Spleen (tissue), 7 donors: ENCODE measurements at regions not wholly inside any gene's neighbourhood (a gene's known extent, or its start where the extent isn't known, plus 50 kb on each side); places are given as distances from the start of the nearest gene placed in this dataset.

Source experiments
- CTCF ChIP-seq, 11 experiments: fragments of 200-600 bp in 7 of 11; fragments of 450-650 bp in 4 of 11; sonication (generic) in 4 of 11; IDR thresholded peaks in 8 of 11; conservative IDR thresholded peaks in 3 of 11; 1 replicate in 7 of 11; 2 replicates in 4 of 11; pipeline versions ENCODE4 v1.4.0 to v1.8.0; 2016 to 2021; ENCODE audit warnings: antibody characterized with exemption in 11 of 11, inconsistent platforms in 4 of 11, mild to moderate bottlenecking in 1 of 11
- POLR2A ChIP-seq, 3 donors: fragments of 450-650 bp; IDR thresholded peaks; one replicate each; pipeline ENCODE4 v1.5.1; 2017; ENCODE audit warnings: antibody characterized with exemption in 3 of 3, mild to moderate bottlenecking in 1 of 3
- POLR2AphosphoS5 ChIP-seq, 3 donors: sonication (generic); formaldehyde crosslinking; IDR thresholded peaks; one replicate each; pipeline ENCODE4 v1.5.1; 2017; ENCODE audit warnings: antibody characterized with exemption in 3 of 3
- donor health status: DM: no; HTN: no; CAD: no; lungs with moderate emphysema.
- donor health status: DM: no; HTN: no; CAD: no.
- donor health status: DM: no; HTN: no; CAD: no.

- TF ChIP-seq POLR2A (IDR thresholded peaks at IDR 0.05) (no peak), CTCF (IDR thresholded peaks at IDR 0.05 in 8 of 11, conservative IDR thresholded peaks at IDR 0.05 in 3 of 11) (no peak), POLR2AphosphoS5 (IDR thresholded peaks at IDR 0.05) (no peak)
Observed at GRCh38 chr16:64841482-64841881, 280.4 kb downstream of the CDH11 start.
